Endometrium (tissue), 2 donors: ENCODE measurements at regions not wholly inside any gene's neighbourhood (a gene's known extent, or its start where the extent isn't known, plus 50 kb on each side); places are given as distances from the start of the nearest gene placed in this dataset.
"Not testable (repeated sequence)": the region's sequence is repeated elsewhere in the genome, so short reads cannot be mapped to it uniquely, and the experiment has no call there.

ENCODE experiments used
- FAIRE-seq: peaks from 2 replicates; lab custom pipeline; 2012; peaks lifted over from hg19 to GRCh38; lab: Jason Lieb, UNC
- donor health status: control.
- donor health status: control.

GRCh38 chr9:78172610-78173009, 63.3 kb upstream of the CEP78 start:
- FAIRE-seq: not testable (repeated sequence)

GRCh38 chr9:78171651-78172050, 64.2 kb upstream of the CEP78 start:
- FAIRE-seq: no peak

DNA sequence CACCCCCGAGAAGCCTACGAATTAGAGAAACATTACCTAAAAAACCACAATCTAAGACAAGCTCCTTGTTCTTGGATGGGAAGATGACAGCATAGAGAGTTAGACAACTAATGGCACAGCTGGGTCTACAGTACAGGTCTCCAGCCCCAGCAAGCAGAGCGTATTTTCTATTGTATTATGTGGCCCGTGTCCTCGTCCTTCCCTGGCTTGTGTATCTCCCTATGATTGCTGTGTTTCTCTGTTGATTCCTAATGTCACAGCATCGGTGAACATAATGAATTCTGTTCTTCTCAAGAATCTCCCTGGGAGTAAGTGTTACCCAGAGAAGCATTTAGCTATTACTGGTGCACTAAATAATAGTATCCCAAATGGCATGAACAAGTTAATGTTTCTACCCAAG, 66.8 kb upstream of the CEP78 start:
- no peak for FAIRE-seq

DNA sequence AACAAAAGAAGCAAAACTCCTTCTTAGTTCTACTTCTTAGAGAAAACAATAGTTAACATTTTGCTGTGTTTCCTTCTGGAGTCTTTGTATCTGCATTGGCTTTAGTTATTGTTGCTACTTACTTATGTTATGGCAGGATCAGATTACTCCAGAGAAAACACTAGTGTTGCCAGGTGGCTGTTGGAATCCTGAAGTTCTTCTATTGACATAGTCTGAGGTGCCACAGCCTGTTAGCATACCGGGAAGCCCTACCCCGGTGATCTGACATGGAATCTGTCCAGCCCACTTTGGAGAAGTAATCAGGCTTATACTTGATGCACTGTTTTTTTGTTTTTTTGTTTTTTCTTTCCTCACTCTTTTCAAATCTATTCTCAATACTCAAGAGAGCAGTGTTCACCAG, 68.5 kb upstream of the CEP78 start:
- no peak for FAIRE-seq

DNA sequence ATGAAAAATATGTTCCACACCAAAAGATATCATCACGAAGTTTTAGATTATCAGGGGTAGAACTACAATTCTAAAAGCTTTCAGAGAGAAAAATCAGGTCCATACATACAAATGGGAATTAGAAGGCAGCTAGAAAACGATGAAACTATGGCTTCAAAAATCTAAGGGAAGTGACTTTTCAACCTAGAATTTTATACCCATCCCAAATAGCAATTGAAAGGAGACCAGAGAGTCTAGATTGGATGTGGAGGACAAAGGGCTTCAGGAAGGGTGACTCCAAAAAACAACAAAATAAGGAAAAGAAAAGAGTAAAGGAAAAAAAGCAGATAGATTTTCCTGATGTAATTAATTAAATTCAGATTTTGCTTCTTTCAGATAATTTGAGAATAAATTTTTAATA, 72.0 kb upstream of the CEP78 start:
- no peak for FAIRE-seq

DNA sequence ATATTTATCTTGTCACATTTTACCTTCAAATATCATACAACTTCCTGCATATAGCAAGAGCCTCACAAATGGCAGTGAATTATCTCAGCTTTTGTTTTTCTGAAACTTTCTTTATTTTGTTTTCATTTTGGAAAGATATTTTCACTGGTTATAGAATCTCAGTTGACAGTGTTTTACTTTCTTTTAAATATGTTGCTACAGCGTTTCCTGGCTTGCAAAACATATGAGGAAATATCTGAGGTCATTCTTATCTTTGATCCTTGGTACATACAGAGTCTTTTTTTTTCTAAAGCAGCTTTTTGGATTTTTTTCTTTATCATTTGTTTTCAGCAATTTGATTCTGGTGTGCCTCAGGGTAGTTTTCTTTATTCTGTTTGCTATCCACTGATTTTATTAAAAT, 77.6 kb upstream of the CEP78 start:
- no peak for FAIRE-seq

DNA sequence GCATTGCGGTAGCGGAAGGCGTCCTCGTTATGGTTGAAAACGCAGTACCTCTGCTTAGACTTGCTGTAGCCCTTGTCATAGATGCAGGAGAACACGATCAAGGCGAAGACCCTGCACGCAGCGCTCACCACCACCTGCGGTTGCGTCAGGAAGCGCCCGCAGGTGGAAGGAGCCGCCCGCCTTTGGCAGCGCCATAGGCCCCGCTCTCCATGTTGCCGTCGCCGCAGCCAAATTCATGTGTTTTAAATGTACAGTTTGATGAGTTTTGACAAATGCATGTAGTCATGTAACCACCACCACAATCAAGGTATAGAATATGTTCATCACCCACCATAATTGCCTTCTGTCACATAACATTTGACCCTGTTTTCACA, 84.9 kb upstream of the CEP78 start:
- FAIRE-seq: no peak

DNA sequence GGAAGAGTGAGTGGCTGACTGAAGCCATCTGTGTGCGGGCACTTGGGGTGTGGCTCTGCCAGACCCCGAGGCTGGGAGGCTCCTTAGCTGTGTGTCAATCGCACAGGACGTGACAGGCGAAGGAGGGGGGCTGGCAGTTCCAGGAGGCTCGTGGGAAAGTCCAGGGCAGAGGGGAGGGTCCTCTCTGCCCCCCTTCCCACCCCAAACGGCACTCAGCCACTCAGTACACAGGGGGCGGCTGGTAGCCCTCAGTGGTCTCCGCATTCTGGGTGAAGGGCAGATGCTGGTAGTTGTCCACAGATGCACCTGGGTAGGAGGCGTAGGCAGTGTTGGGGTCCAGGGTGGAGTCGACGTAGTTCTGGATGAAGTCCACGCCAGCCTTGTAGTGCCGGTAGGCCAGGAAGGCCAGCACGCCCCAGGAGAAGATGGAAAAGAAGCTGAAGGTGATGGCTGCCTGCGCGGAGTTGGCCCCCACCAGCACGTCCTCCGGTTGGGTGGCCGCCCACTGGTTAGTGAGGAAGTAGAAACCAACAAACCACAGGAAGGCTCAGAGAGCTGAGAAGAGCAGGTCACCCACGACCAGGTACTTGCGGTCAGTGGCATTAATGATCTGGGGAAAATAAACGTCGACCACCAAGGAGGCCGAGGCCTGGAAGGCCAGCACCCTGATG, 85.4 kb upstream of the CEP78 start:
- FAIRE-seq: no peak

DNA sequence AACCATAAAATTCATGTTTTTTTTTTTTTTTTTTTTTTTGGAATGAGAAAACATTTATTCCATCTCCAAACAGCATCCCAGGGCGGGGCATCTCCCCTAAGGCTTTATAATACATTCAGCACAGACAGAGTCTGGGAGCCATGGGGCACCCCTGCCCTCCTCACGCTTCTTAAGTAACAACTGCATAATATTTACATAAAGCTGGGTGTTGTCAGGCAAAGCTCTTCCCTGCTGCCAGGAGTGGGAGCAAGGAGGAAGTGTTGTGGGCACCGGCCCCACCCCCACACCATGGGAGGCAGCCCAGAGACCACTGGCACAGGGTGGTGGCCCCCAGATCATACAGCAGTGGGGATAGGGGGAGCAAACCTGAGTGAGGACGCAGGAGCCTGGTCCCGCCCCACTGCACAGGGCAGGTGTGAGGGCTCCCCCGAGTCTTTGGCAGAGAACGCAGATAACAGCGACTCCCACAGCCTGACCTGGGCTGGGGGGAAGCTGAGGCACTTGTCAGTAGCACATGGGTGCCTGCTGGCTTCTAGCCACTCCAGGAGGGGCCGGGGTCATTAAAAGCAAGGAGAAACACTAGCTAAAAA, 86.1 kb upstream of the CEP78 start:
- no peak for FAIRE-seq

DNA sequence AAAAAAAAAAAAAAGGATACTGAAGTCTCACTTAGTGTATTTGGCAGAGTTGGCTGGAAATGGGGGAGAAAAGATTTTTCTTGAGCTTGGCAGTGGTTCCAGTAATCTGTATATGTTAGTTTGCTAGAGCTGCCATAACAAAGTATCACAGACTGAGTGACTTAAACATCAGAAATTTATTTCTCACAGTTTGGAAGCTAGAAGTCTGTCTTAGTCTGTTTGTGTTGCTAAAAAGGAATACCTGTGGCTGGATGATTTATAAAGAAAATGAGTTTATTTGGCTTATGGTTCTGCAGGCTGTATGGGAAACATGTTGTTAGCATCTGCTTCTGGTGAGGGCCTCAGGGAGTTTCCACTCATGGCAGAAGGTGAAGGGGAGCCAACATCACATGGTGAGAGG, 89.6 kb upstream of the CEP78 start:
- no peak for FAIRE-seq

- FAIRE-seq: no peak
These were observed 91.1 kb upstream of the CEP78 start for GRCh38 chr9:78144663-78145377.

- FAIRE-seq: no peak
These were observed 91.9 kb upstream of the CEP78 start for GRCh38 chr9:78144008-78144381.

GRCh38 chr9:78143281-78144007, 92.4 kb upstream of the CEP78 start:
- no peak for FAIRE-seq

GRCh38 chr9:78142264-78142663, 93.6 kb upstream of the CEP78 start:
- not testable (repeated sequence) for FAIRE-seq

DNA sequence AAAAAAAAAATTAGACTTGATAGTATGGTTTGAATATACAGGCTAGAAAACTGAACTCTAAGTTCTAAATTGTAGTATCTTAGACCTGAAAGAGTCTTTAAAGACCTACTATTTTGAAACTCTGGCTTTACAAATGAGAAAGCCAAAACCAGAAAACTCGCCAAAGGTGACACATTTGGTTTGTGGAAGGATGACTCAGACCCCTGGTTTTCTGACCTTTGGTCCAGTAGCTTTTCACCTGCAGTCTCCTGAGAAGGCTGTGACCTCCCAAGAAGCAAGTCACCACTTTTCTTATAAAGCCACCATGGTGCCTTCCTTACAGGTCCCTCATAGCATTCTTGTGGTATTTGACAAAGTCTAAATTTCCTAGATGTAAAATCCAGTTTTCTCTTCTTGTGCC, 102.1 kb upstream of the CEP78 start:
- FAIRE-seq: no peak

GRCh38 chr9:78132701-78133058, 101.1 kb upstream of the GNAQ start:
- FAIRE-seq: no peak

DNA sequence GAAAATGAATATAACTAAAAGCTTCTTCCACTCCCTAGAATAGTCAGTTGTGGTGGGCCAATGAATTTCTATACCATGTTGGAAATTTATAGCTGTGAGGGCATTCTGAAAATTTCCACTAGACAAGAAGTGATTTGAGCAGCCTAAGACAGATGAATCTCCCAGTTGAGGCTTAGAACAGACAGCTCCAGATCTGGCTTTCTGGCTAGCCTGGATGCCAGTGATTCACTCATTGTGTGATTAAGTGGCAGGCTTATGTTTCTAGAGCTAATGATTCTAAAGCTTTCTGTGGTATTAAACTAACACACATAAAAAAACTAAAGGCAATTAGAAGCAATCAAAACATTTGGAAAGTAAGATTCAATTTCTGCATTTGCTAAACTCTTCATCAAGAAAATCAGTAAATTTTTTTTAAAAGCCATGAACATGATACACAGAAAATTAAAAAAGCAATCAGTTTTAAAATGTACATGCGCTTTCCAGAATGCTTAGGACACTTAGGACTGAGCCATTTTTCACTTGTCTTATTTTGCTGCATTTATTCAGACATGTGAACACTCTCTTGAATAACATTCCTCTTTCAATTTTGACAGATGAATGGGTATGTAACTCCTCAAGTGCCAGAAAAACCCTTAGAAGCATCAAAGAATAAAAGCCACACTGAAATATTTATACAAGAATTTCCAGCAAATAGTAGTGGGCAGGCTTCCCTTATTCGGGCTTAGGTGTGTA, 100.5 kb upstream of the GNAQ start:
- FAIRE-seq: no peak

GRCh38 chr9:78130853-78131252, 99.2 kb upstream of the GNAQ start:
- no peak for FAIRE-seq

DNA sequence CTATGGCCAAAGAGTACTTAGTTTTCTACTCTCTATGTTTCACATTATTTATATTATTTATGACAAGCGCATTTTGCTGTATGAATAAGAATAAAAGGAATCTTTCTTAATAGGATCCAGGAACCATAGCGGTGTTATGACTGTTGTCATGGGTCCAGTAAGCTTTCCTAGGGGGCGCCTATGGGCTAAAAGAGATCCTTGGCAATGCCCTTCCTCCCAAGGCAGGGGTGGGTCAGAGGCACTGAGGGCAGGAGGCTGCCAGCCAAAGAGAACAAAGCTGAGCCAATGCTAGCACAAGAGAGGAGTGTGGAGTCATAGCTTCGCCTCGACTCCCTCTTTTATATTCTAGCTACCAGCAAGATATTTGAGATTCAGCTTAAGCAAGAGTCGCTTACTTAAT, 98.4 kb upstream of the GNAQ start:
- no peak for FAIRE-seq

DNA sequence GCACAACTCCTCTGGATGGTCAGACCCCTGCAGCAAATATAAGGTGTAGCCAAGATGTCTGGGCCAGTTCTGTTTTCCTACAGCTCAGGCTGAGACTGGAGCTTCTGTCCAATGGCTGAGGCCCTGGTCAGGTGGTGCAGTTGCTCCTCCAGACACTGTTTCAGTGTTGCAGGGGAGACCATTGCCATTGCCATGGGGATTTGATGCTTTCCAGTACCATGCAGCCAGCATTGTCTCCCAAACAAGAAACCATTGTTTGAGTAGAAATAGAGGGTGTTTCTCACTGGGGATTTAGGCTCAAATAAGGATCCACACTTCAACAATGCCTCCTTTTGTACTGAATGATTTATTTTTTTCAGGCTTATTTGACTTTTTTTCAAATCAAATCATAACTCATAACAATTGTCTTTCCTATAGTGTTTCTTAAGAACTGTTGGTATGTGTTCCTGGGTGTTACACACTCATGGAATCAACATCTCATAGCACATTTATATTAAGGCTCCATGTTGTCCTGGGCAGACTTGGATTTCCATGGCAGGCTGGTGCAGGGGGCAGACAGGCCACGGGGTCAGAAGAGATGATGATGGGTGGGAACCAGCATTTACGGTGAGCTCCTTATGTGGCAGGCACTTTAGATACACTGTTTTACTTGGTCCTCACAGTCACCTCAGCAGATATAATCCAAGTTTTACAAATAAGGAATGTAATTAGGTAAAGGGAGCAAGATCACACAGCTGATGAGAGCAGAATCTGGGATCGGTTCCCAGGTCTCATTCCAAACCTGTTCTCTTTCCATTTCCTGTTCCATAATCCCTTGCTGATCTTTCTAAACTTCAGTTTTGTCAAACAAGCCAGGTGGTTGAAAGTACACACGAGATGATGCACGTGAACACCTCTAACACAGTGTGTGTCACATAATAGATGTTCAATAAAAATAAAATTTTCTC, 95.9 kb upstream of the GNAQ start:
- no peak for FAIRE-seq

- no peak for FAIRE-seq
These were observed 92.2 kb upstream of the GNAQ start for GRCh38 chr9:78123808-78124207.
